IMR-90 (cell line): ENCODE measurements at regions not wholly inside any gene's neighbourhood (a gene's known extent, or its start where the extent isn't known, plus 50 kb on each side); places are given as distances from the start of the nearest gene placed in this dataset.

Experiments
- ATAC-seq: fragments of 200-7000 bp; cut with Tn5 transposase; 2 replicates; pipeline ENCODE4 v1.9.1; 2020; ENCODE audit warnings: low read depth, mild to moderate bottlenecking, moderate library complexity
- BruUV-seq: library from RNA; stranded (reverse); fragments of 400-500 nt; replicated peaks from 2 replicates; lab custom pipeline; 2021; lab: Mats Ljungman, UMichigan
- CTCF ChIA-PET: fragments of 300-600 bp; formaldehyde crosslinking; extraction: SDS; loops from one replicate; lab custom pipeline; 2021; ENCODE audit warnings: antibody characterized with exemption; lab: Yijun Ruan, JAX
- POLR2A ChIA-PET: fragments of 300-600 bp; sonication (Branson Sonifier 250); formaldehyde crosslinking; loops from one replicate; lab custom pipeline; 2022; ENCODE audit warnings: antibody characterized with exemption; ENCODE audit not compliant: unreplicated experiment; lab: Charles Lee
- DNase-seq: peaks from one replicate; pipeline ENCODE4 v3.0.0; 2013
- H2AFZ ChIP-seq: replicated peaks from 2 replicates; pipeline ENCODE3; 2013; ENCODE audit warnings: low read length, mild to moderate bottlenecking; ENCODE audit not compliant: poor library complexity
- H2AK5ac ChIP-seq: 2 replicates; pipeline ENCODE4 v1.6.1; 2013; ENCODE audit warnings: low read depth, low read length, inconsistent platforms
- H2AK9ac ChIP-seq: replicated peaks from 2 replicates; pipeline ENCODE3; 2013; ENCODE audit warnings: mild to moderate bottlenecking, low read depth, low read length, moderate library complexity; ENCODE audit not compliant: poor library complexity
- H2BK120ac ChIP-seq: 2 replicates; pipeline ENCODE4 v1.6.1; 2013; ENCODE audit warnings: low read depth, low read length, inconsistent platforms
- H2BK15ac ChIP-seq: 3 replicates; pipeline ENCODE4 v1.6.1; 2013; ENCODE audit warnings: low read depth, low read length, inconsistent platforms
- H2BK20ac ChIP-seq: 2 replicates; pipeline ENCODE4 v1.6.1; 2013; ENCODE audit warnings: low read depth, mild to moderate bottlenecking, inconsistent platforms, low read length, moderate library complexity
- H2BK5ac ChIP-seq: 2 replicates; pipeline ENCODE4 v1.6.1; 2013; ENCODE audit warnings: mild to moderate bottlenecking, low read depth, low read length, inconsistent platforms; ENCODE audit not compliant: poor library complexity, severe bottlenecking
- H3K14ac ChIP-seq: replicated peaks from 2 replicates; pipeline ENCODE4 v1.6.1; 2013; ENCODE audit warnings: low read depth, low read length, inconsistent platforms
- H3K18ac ChIP-seq: 2 replicates; pipeline ENCODE4 v1.6.1; 2013; ENCODE audit warnings: low read depth, low read length, control low read depth
- H3K23ac ChIP-seq: 2 replicates; pipeline ENCODE4 v1.6.1; 2013; ENCODE audit warnings: low read depth, low read length, inconsistent platforms
- H3K27ac ChIP-seq: 2 replicates; pipeline ENCODE4 v1.5.1; 2013; ENCODE audit warnings: mild to moderate bottlenecking, control low read depth, low read length; ENCODE audit not compliant: insufficient read depth
- H3K27me3 ChIP-seq: 2 replicates; pipeline ENCODE4 v1.6.1; 2013; ENCODE audit warnings: low read length; ENCODE audit not compliant: control insufficient read depth, insufficient read depth
- H3K36me3 ChIP-seq: 2 replicates; pipeline ENCODE4 v1.6.1; 2013; ENCODE audit warnings: low read length, mixed read lengths; ENCODE audit not compliant: control insufficient read depth, insufficient read depth
- H3K4ac ChIP-seq: 2 replicates; pipeline ENCODE4 v1.6.1; 2013; ENCODE audit warnings: low read depth, low read length, inconsistent platforms
- H3K4me1 ChIP-seq: 2 replicates; pipeline ENCODE4 v1.6.1; 2013; ENCODE audit warnings: low read length, mixed read lengths; ENCODE audit not compliant: control insufficient read depth, insufficient read depth
- H3K4me2 ChIP-seq: 2 replicates; pipeline ENCODE4 v1.6.1; 2013; ENCODE audit warnings: low read depth, mild to moderate bottlenecking, control low read depth, low read length, moderate library complexity
- H3K4me3 ChIP-seq: 2 replicates; pipeline ENCODE4 v1.5.1; 2013; ENCODE audit warnings: low read depth, mild to moderate bottlenecking, control low read depth, low read length, moderate library complexity; ENCODE audit not compliant: insufficient read depth
- H3K56ac ChIP-seq: 2 replicates; pipeline ENCODE4 v1.6.1; 2013; ENCODE audit warnings: low read length, inconsistent platforms; ENCODE audit not compliant: insufficient read depth; ENCODE audit errors: extremely low read depth
- H3K79me1 ChIP-seq, 2 experiments: 2 replicates each; pipeline ENCODE4 v1.6.1; 2013; ENCODE audit warnings: low read length in 2 of 2, inconsistent platforms in 1 of 2, low read depth in 1 of 2
- H3K9ac ChIP-seq: 2 replicates; pipeline ENCODE4 v1.6.1; 2013; ENCODE audit warnings: low read depth, low read length, control low read depth
- H3K9me1 ChIP-seq: 2 replicates; pipeline ENCODE4 v1.6.1; 2013; ENCODE audit warnings: low read length, inconsistent platforms; ENCODE audit not compliant: insufficient read depth
- H3K9me3 ChIP-seq: 2 replicates; pipeline ENCODE4 v1.6.1; 2013; ENCODE audit warnings: low read length; ENCODE audit not compliant: control insufficient read depth, insufficient read depth
- H4K20me1 ChIP-seq: 2 replicates; pipeline ENCODE4 v1.6.1; 2013; ENCODE audit warnings: low read length, inconsistent platforms; ENCODE audit not compliant: insufficient read depth
- H4K5ac ChIP-seq: 2 replicates; pipeline ENCODE4 v1.6.1; 2013; ENCODE audit warnings: mild to moderate bottlenecking, low read depth, low read length, control low read depth
- H4K8ac ChIP-seq, 2 experiments: 2 replicates each; pipeline ENCODE4 v1.6.1; 2013; ENCODE audit warnings: low read depth in 2 of 2, low read length in 2 of 2, control low read depth in 1 of 2, inconsistent platforms in 1 of 2
- H4K91ac ChIP-seq: 2 replicates; pipeline ENCODE4 v1.6.1; 2013; ENCODE audit warnings: low read depth, low read length, inconsistent platforms; ENCODE audit not compliant: insufficient read depth
- CEBPB ChIP-seq: IDR thresholded peaks from 2 replicates; pipeline ENCODE4 v1.6.1; 2012; ENCODE audit warnings: low read depth, low read length, improper control_type of control experiment
- FOS ChIP-seq: fragments of 150-350 bp; IDR thresholded peaks from 2 replicates; pipeline ENCODE4 v1.6.1; 2016; ENCODE audit warnings: low read depth, low read length
- MXI1 ChIP-seq: IDR thresholded peaks from 2 replicates; pipeline ENCODE4 v1.6.1; 2012; ENCODE audit warnings: low read depth, mild to moderate bottlenecking, low read length, moderate library complexity, borderline replicate concordance
- RAD21 ChIP-seq: IDR thresholded peaks from 2 replicates; pipeline ENCODE4 v1.6.1; 2012; ENCODE audit warnings: low read length, improper control_type of control experiment
- RFX5 ChIP-seq: IDR thresholded peaks from 2 replicates; pipeline ENCODE4 v1.8.0; 2012; ENCODE audit warnings: low read depth, mild to moderate bottlenecking, low read length, moderate library complexity
- dilution Hi-C: fragments of 300-500 bp; cut with HindIII; formaldehyde crosslinking; loops from one replicate; pipeline ENCODE4 v1.14.3; 2018; ENCODE audit warnings: low sequenced_read_pairs; ENCODE audit not compliant: unreplicated experiment
- in situ Hi-C: fragments of 300-500 bp; cut with MboI; formaldehyde crosslinking; loops from 3 replicates; pipeline ENCODE4 v1.14.3; 2019; ENCODE audit warnings: low sequenced_read_pairs, inconsistent platforms, mixed read lengths
- intact Hi-C: fragments of 100-400 bp; cut with micrococcal nuclease; formaldehyde crosslinking; loops from 2 replicates; pipeline ENCODE4 v1.10.0; 2022

DNA sequence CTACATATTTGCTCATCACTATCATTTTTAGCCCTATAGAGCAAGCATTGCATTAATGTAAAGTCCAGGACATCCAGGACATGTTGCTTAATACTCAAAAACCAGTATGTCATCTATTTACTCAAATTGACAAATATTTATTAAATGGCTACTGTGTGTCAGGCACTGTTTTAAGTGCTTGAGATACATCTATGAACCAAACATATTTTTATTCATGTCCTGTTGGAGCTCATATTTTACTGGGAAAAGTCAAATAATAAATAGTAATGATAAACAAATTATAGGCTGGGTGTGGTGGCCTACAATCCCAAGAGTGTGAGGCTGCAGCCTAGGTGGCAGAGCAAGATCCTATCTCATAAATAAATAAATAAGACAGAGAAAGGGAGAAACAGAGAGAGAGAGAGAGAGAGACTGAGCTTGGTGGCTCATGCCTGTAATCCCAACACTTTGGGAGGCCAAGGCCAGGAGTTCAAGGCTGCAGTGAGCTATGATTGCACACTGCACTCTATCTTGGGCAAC is 227.9 kb downstream of the GJA1 start:
- in situ Hi-C loops (no loop called here), intact Hi-C loops (no loop called here), dilution Hi-C loops (no loop called here)
- Histone ChIP-seq H2BK15ac (no peak overlapping the region), H3K9ac (no peak overlapping the region), H4K5ac (no peak overlapping the region), H3K4me1 (peaks cover 5% of the 10 kb centered on the region; the same call in 1 of the 2 replicates), H3K14ac (no peak overlapping the region), H3K79me1 (no peaks in the 10 kb centered on the region), H3K27me3 (no peaks in the 10 kb centered on the region), H4K20me1 (no peaks in the 10 kb centered on the region), H4K8ac (no peak overlapping the region), H3K9me1 (peaks cover 10% of the 10 kb centered on the region), H2AK9ac (no peak overlapping the region), H3K4me3 (no peak overlapping the region), H3K36me3 (no peaks in the 10 kb centered on the region), H3K4ac (no peak overlapping the region), H2BK120ac (no peak overlapping the region), H4K91ac (no peak overlapping the region), H2AK5ac (no peak overlapping the region; the same call in 1 of the 2 replicates), H3K56ac (no peak overlapping the region), H2BK5ac (no peak overlapping the region), H3K9me3 (no peaks in the 10 kb centered on the region), H2AFZ (no peak overlapping the region), H3K23ac (no peak overlapping the region), H3K27ac (no peak overlapping the region), H2BK20ac (no peak overlapping the region), H3K18ac (0 out of 2 replicates have a peak overlapping the region, but pooled peaks have one; percentile 20), H3K4me2 (no peak overlapping the region)
- ChIA-PET POLR2A (interaction anchor here (0.6 kb wide), 1 partner anchor 197 kb away, joined by 12 read pairs; no protein-coding TSS in a partner anchor), CTCF (interaction anchor here (0.7 kb wide), 1 partner anchor 233 kb away, joined by 3 read pairs; no protein-coding TSS in a partner anchor)
- no peak for TF ChIP-seq MXI1
- no peak for TF ChIP-seq RAD21
- no peak for TF ChIP-seq FOS
- TF ChIP-seq RFX5, result no peak
- no peak for TF ChIP-seq CEBPB
- ATAC-seq (no peak), DNase-seq (no peak)
- BruUV-seq, result no TSS peak
